Astrocyte (in vitro differentiated cells and primary cell): ENCODE measurements at regions not wholly inside any gene's neighbourhood (a gene's known extent, or its start where the extent isn't known, plus 50 kb on each side); places are given as distances from the start of the nearest gene placed in this dataset.

Source experiments
- DNase-seq: peaks from one replicate; pipeline ENCODE4 v3.0.0-alpha.2; 2010; ENCODE audit warnings: low read depth
- FAIRE-seq: peaks from 2 replicates; lab custom pipeline; 2011; peaks lifted over from hg19 to GRCh38; lab: Jason Lieb, UNC
- H2AFZ ChIP-seq: 2 replicates; pipeline ENCODE4 v1.6.0; 2012; ENCODE audit warnings: low read depth, low read length, inconsistent platforms
- H3K27ac ChIP-seq: 2 replicates; pipeline ENCODE4 v1.5.1; 2011; ENCODE audit warnings: low read depth, low read length, inconsistent platforms
- H3K27me3 ChIP-seq: 2 replicates; pipeline ENCODE4 v1.6.0; 2011; ENCODE audit warnings: low read length, inconsistent platforms; ENCODE audit not compliant: insufficient read depth
- H3K36me3 ChIP-seq: 2 replicates; pipeline ENCODE4 v1.5.1; 2011; ENCODE audit warnings: low read length, inconsistent platforms; ENCODE audit not compliant: insufficient read depth
- H3K4me1 ChIP-seq: 2 replicates; pipeline ENCODE4 v1.5.1; 2011; ENCODE audit warnings: low read length, inconsistent platforms; ENCODE audit not compliant: insufficient read depth
- H3K4me2 ChIP-seq: 2 replicates; pipeline ENCODE4 v1.6.0; 2012; ENCODE audit warnings: low read length, inconsistent platforms
- H3K4me3 ChIP-seq: 2 replicates; pipeline ENCODE4 v1.5.1; 2011; ENCODE audit warnings: low read depth, mild to moderate bottlenecking, low read length, inconsistent platforms; ENCODE audit not compliant: insufficient read depth
- H3K79me2 ChIP-seq: 2 replicates; pipeline ENCODE4 v1.6.0; 2012; ENCODE audit warnings: mild to moderate bottlenecking, low read length, inconsistent platforms; ENCODE audit not compliant: insufficient read depth
- H3K9ac ChIP-seq: 2 replicates; pipeline ENCODE4 v1.6.0; 2012; ENCODE audit warnings: mild to moderate bottlenecking, low read length, inconsistent platforms
- H3K9me3 ChIP-seq: 2 replicates; pipeline ENCODE4 v1.5.1; 2012; ENCODE audit warnings: low read depth, mild to moderate bottlenecking, low read length, inconsistent platforms; ENCODE audit not compliant: insufficient read depth
- H4K20me1 ChIP-seq: 2 replicates; pipeline ENCODE4 v1.6.0; 2012; ENCODE audit warnings: low read length, inconsistent platforms; ENCODE audit not compliant: insufficient read depth
- H3K27ac Mint-ChIP-seq: one replicate; pipeline ENCODE4 v1.8.0; 2021; ENCODE audit warnings: mild to moderate bottlenecking, mixed read lengths; ENCODE audit not compliant: unreplicated experiment
- H3K27me3 Mint-ChIP-seq: one replicate; pipeline ENCODE4 v1.8.0; 2021; ENCODE audit warnings: low read depth, mixed read lengths; ENCODE audit not compliant: unreplicated experiment
- H3K36me3 Mint-ChIP-seq: one replicate; pipeline ENCODE4 v1.8.0; 2021; ENCODE audit warnings: low read depth, mixed read lengths; ENCODE audit not compliant: unreplicated experiment
- H3K4me1 Mint-ChIP-seq: one replicate; pipeline ENCODE4 v1.8.0; 2021; ENCODE audit warnings: low read depth, mixed read lengths; ENCODE audit not compliant: unreplicated experiment
- H3K4me3 Mint-ChIP-seq: one replicate; pipeline ENCODE4 v1.8.0; 2021; ENCODE audit warnings: mild to moderate bottlenecking, moderate library complexity, mixed read lengths; ENCODE audit not compliant: unreplicated experiment
- H3K9me3 Mint-ChIP-seq: one replicate; pipeline ENCODE4 v1.8.0; 2021; ENCODE audit warnings: mild to moderate bottlenecking, mixed read lengths; ENCODE audit not compliant: unreplicated experiment
- CTCF ChIP-seq: IDR thresholded peaks from 2 replicates; pipeline ENCODE4 v1.5.1; 2011; ENCODE audit warnings: low read depth, mild to moderate bottlenecking, inconsistent platforms, low read length, moderate library complexity; ENCODE audit not compliant: insufficient read depth
- EZH2 ChIP-seq: IDR thresholded peaks from 2 replicates; pipeline ENCODE4 v1.6.1; 2012; ENCODE audit warnings: mild to moderate bottlenecking, low read length, inconsistent platforms; ENCODE audit not compliant: insufficient read depth

GRCh38 chr1:228867108-228867950 is 132.1 kb downstream of the RHOU start:
- Histone ChIP-seq H3K9ac (no peak overlapping the region), H3K4me3 (no peak overlapping the region), H3K4me2 (no peak overlapping the region), H3K36me3 (no peaks in the 10 kb centered on the region), H2AFZ (no peak overlapping the region), H3K9me3 (no peaks in the 10 kb centered on the region), H3K27ac (no peak overlapping the region), H3K27me3 (peaks cover 22% of the 10 kb centered on the region), H3K79me2 (no peaks in the 10 kb centered on the region), H4K20me1 (no peaks in the 10 kb centered on the region), H3K4me1 (no peaks in the 10 kb centered on the region)
- FAIRE-seq (no peak), DNase-seq (peak; percentile 4)
- H3K27me3 Mint-ChIP-seq: peaks cover 37% of the 10 kb centered on the region
- no peak overlapping the region for H3K27ac Mint-ChIP-seq
- H3K4me3 Mint-ChIP-seq: no peak overlapping the region
- H3K4me1 Mint-ChIP-seq: peaks cover 29% of the 10 kb centered on the region
- no peaks in the 10 kb centered on the region for H3K9me3 Mint-ChIP-seq
- no peaks in the 10 kb centered on the region for H3K36me3 Mint-ChIP-seq
- TF ChIP-seq EZH2: no peak
- no peak for TF ChIP-seq CTCF

GRCh38 chr1:228867951-228868730 is 132.9 kb downstream of the RHOU start:
- no peak overlapping the region for H3K27ac ChIP-seq
- no peak overlapping the region for H3K9ac ChIP-seq
- no peak overlapping the region for H3K4me2 ChIP-seq
- DNase-seq (no peak), FAIRE-seq (no peak)
- H3K36me3 ChIP-seq: no peaks in the 10 kb centered on the region
- Mint-ChIP-seq H3K4me3 (no peak overlapping the region), H3K4me1 (peaks cover 28% of the 10 kb centered on the region), H3K9me3 (no peaks in the 10 kb centered on the region), H3K36me3 (no peaks in the 10 kb centered on the region), H3K27ac (peak overlapping the region; percentile 36), H3K27me3 (peaks cover 34% of the 10 kb centered on the region)
- H2AFZ ChIP-seq: no peak overlapping the region
- H3K4me1 ChIP-seq: no peaks in the 10 kb centered on the region
- H3K27me3 ChIP-seq: peaks cover 22% of the 10 kb centered on the region
- H4K20me1 ChIP-seq: no peaks in the 10 kb centered on the region
- TF ChIP-seq EZH2 (no peak), CTCF (no peak)
- H3K4me3 ChIP-seq: no peak overlapping the region
- H3K9me3 ChIP-seq: no peaks in the 10 kb centered on the region
- no peaks in the 10 kb centered on the region for H3K79me2 ChIP-seq
